ENCODE measurements at regions not wholly inside any gene's neighbourhood (a gene's known extent, or its start where the extent isn't known, plus 50 kb on each side); places are given as distances from the start of the nearest gene placed in this dataset.

- TF ChIP-seq CTCF (IDR thresholded peaks at IDR 0.05; ENCODE audit: low read depth, low read length, missing input control): no peak
- no peak for TF ChIP-seq FOXA1 (IDR thresholded peaks at IDR 0.05)
- TF ChIP-seq REST (IDR thresholded peaks at IDR 0.05): no peak
- TF ChIP-seq RAD21 (IDR thresholded peaks at IDR 0.05): no peak
- no peak for TF ChIP-seq ATF3 (IDR thresholded peaks at IDR 0.05)
- TF ChIP-seq TAF1 (conservative IDR thresholded peaks at IDR 0.05): no peak
- TF ChIP-seq NR2F2 (IDR thresholded peaks at IDR 0.05): no peak
- TF ChIP-seq RXRA (IDR thresholded peaks at IDR 0.05): no peak
- no peak for TF ChIP-seq JUND (IDR thresholded peaks at IDR 0.05)
Measured at GRCh38 chr14:100388103-100389054, 65.2 kb downstream of the SLC25A47 start.

All from liver (tissue), 3 donors.